ENCODE measurements at regions not wholly inside any gene's neighbourhood (a gene's known extent, or its start where the extent isn't known, plus 50 kb on each side); places are given as distances from the start of the nearest gene placed in this dataset.

GRCh38 chr4:128573781-128574508, 235.6 kb upstream of the JADE1 start:
- Histone ChIP-seq H3K4me3 (ENCODE audit: low read depth, low read length) (no peak overlapping the region), H3K9ac (ENCODE audit: low read depth, low read length) (no peak overlapping the region)

GRCh38 chr4:128572778-128573241, 236.7 kb upstream of the JADE1 start:
- Histone ChIP-seq H3K4me1 (ENCODE audit: control insufficient read depth, insufficient read depth, low read length) (peaks cover 4% of the 10 kb centered on the region), H3K27me3 (ENCODE audit: control insufficient read depth, insufficient read depth, low read length) (no peaks in the 10 kb centered on the region), H3K4me3 (ENCODE audit: low read depth, low read length) (no peak overlapping the region), H3K36me3 (ENCODE audit: control insufficient read depth, insufficient read depth, low read length) (no peaks in the 10 kb centered on the region), H3K9me3 (ENCODE audit: control insufficient read depth, insufficient read depth, low read length) (no peaks in the 10 kb centered on the region), H3K9ac (ENCODE audit: low read depth, low read length) (no peak overlapping the region)

More at GRCh38 chr4:128573781-128574508, 235.6 kb upstream of the JADE1 start:
- H3K9me3 ChIP-seq (ENCODE audit: control insufficient read depth, insufficient read depth, low read length): no peaks in the 10 kb centered on the region
- no peaks in the 10 kb centered on the region for H3K36me3 ChIP-seq (ENCODE audit: control insufficient read depth, insufficient read depth, low read length)
- H3K27me3 ChIP-seq (ENCODE audit: control insufficient read depth, insufficient read depth, low read length): no peaks in the 10 kb centered on the region
- peaks cover 7% of the 10 kb centered on the region for H3K4me1 ChIP-seq (ENCODE audit: control insufficient read depth, insufficient read depth, low read length)

- peaks cover 4% of the 10 kb centered on the region for H3K4me1 ChIP-seq (ENCODE audit: control insufficient read depth, insufficient read depth, low read length)
- no peaks in the 10 kb centered on the region for H3K9me3 ChIP-seq (ENCODE audit: control insufficient read depth, insufficient read depth, low read length)
- H3K9ac ChIP-seq (ENCODE audit: low read depth, low read length): no peak overlapping the region
- no peaks in the 10 kb centered on the region for H3K27me3 ChIP-seq (ENCODE audit: control insufficient read depth, insufficient read depth, low read length)
- H3K36me3 ChIP-seq (ENCODE audit: control insufficient read depth, insufficient read depth, low read length): no peaks in the 10 kb centered on the region
- H3K4me3 ChIP-seq (ENCODE audit: low read depth, low read length): no peak overlapping the region
Measured at GRCh38 chr4:128571747-128572146, 237.8 kb upstream of the JADE1 start.

GRCh38 chr4:128570387-128570975, 239.0 kb upstream of the JADE1 start:
- Histone ChIP-seq H3K4me3 (ENCODE audit: low read depth, low read length) (no peak overlapping the region), H3K9ac (ENCODE audit: low read depth, low read length) (no peak overlapping the region), H3K4me1 (ENCODE audit: control insufficient read depth, insufficient read depth, low read length) (peaks cover 4% of the 10 kb centered on the region), H3K27me3 (ENCODE audit: control insufficient read depth, insufficient read depth, low read length) (no peaks in the 10 kb centered on the region), H3K36me3 (ENCODE audit: control insufficient read depth, insufficient read depth, low read length) (no peaks in the 10 kb centered on the region), H3K9me3 (ENCODE audit: control insufficient read depth, insufficient read depth, low read length) (no peaks in the 10 kb centered on the region)

- Histone ChIP-seq H3K36me3 (ENCODE audit: control insufficient read depth, insufficient read depth, low read length) (no peaks in the 10 kb centered on the region), H3K4me1 (ENCODE audit: control insufficient read depth, insufficient read depth, low read length) (peaks cover 4% of the 10 kb centered on the region), H3K9ac (ENCODE audit: low read depth, low read length) (no peak overlapping the region), H3K9me3 (ENCODE audit: control insufficient read depth, insufficient read depth, low read length) (no peaks in the 10 kb centered on the region), H3K4me3 (ENCODE audit: low read depth, low read length) (no peak overlapping the region), H3K27me3 (ENCODE audit: control insufficient read depth, insufficient read depth, low read length) (no peaks in the 10 kb centered on the region)
Measured at GRCh38 chr4:128566693-128567092, 242.8 kb upstream of the JADE1 start.

GRCh38 chr4:128565565-128566186, 243.8 kb upstream of the JADE1 start:
- H3K9ac ChIP-seq (ENCODE audit: low read depth, low read length): no peak overlapping the region
- H3K4me1 ChIP-seq (ENCODE audit: control insufficient read depth, insufficient read depth, low read length): peaks cover 4% of the 10 kb centered on the region
- H3K27me3 ChIP-seq (ENCODE audit: control insufficient read depth, insufficient read depth, low read length): no peaks in the 10 kb centered on the region
- H3K36me3 ChIP-seq (ENCODE audit: control insufficient read depth, insufficient read depth, low read length): no peaks in the 10 kb centered on the region
- no peak overlapping the region for H3K4me3 ChIP-seq (ENCODE audit: low read depth, low read length)
- no peaks in the 10 kb centered on the region for H3K9me3 ChIP-seq (ENCODE audit: control insufficient read depth, insufficient read depth, low read length)

GRCh38 chr4:128565054-128565453, 244.4 kb upstream of the JADE1 start:
- Histone ChIP-seq H3K4me1 (ENCODE audit: control insufficient read depth, insufficient read depth, low read length) (peaks cover 4% of the 10 kb centered on the region), H3K9me3 (ENCODE audit: control insufficient read depth, insufficient read depth, low read length) (no peaks in the 10 kb centered on the region)

GRCh38 chr4:128564081-128564630, 245.3 kb upstream of the JADE1 start:
- Histone ChIP-seq H3K9ac (ENCODE audit: low read depth, low read length) (no peak overlapping the region), H3K9me3 (ENCODE audit: control insufficient read depth, insufficient read depth, low read length) (no peaks in the 10 kb centered on the region), H3K27me3 (ENCODE audit: control insufficient read depth, insufficient read depth, low read length) (no peaks in the 10 kb centered on the region), H3K36me3 (ENCODE audit: control insufficient read depth, insufficient read depth, low read length) (no peaks in the 10 kb centered on the region), H3K4me1 (ENCODE audit: control insufficient read depth, insufficient read depth, low read length) (peaks cover 4% of the 10 kb centered on the region), H3K4me3 (ENCODE audit: low read depth, low read length) (no peak overlapping the region)

More at GRCh38 chr4:128565054-128565453, 244.4 kb upstream of the JADE1 start:
- H3K4me3 ChIP-seq (ENCODE audit: low read depth, low read length): no peak overlapping the region
- H3K27me3 ChIP-seq (ENCODE audit: control insufficient read depth, insufficient read depth, low read length): no peaks in the 10 kb centered on the region
- no peaks in the 10 kb centered on the region for H3K36me3 ChIP-seq (ENCODE audit: control insufficient read depth, insufficient read depth, low read length)
- no peak overlapping the region for H3K9ac ChIP-seq (ENCODE audit: low read depth, low read length)

- Histone ChIP-seq H3K36me3 (ENCODE audit: control insufficient read depth, insufficient read depth, low read length) (no peaks in the 10 kb centered on the region), H3K4me3 (ENCODE audit: low read depth, low read length) (no peak overlapping the region), H3K9me3 (ENCODE audit: control insufficient read depth, insufficient read depth, low read length) (no peaks in the 10 kb centered on the region), H3K4me1 (ENCODE audit: control insufficient read depth, insufficient read depth, low read length) (no peaks in the 10 kb centered on the region), H3K9ac (ENCODE audit: low read depth, low read length) (no peak overlapping the region), H3K27me3 (ENCODE audit: control insufficient read depth, insufficient read depth, low read length) (no peaks in the 10 kb centered on the region)
Measured at GRCh38 chr4:128560754-128561495, 248.6 kb upstream of the JADE1 start.

GRCh38 chr4:128558896-128559679, 250.4 kb upstream of the JADE1 start:
- no peak overlapping the region for H3K4me3 ChIP-seq (ENCODE audit: low read depth, low read length)
- no peaks in the 10 kb centered on the region for H3K36me3 ChIP-seq (ENCODE audit: control insufficient read depth, insufficient read depth, low read length)
- H3K9ac ChIP-seq (ENCODE audit: low read depth, low read length): no peak overlapping the region
- no peaks in the 10 kb centered on the region for H3K27me3 ChIP-seq (ENCODE audit: control insufficient read depth, insufficient read depth, low read length)
- H3K4me1 ChIP-seq (ENCODE audit: control insufficient read depth, insufficient read depth, low read length): no peaks in the 10 kb centered on the region
- no peaks in the 10 kb centered on the region for H3K9me3 ChIP-seq (ENCODE audit: control insufficient read depth, insufficient read depth, low read length)

- H3K27me3 ChIP-seq (ENCODE audit: control insufficient read depth, insufficient read depth, low read length): no peaks in the 10 kb centered on the region
- H3K9ac ChIP-seq (ENCODE audit: low read depth, low read length): no peak overlapping the region
- no peaks in the 10 kb centered on the region for H3K9me3 ChIP-seq (ENCODE audit: control insufficient read depth, insufficient read depth, low read length)
- H3K36me3 ChIP-seq (ENCODE audit: control insufficient read depth, insufficient read depth, low read length): no peaks in the 10 kb centered on the region
- H3K4me3 ChIP-seq (ENCODE audit: low read depth, low read length): no peak overlapping the region
- no peaks in the 10 kb centered on the region for H3K4me1 ChIP-seq (ENCODE audit: control insufficient read depth, insufficient read depth, low read length)
Measured at GRCh38 chr4:128556756-128557155, 252.7 kb upstream of the JADE1 start.
